SH-SY5Y (cell line): ENCODE measurements at regions not wholly inside any gene's neighbourhood (a gene's known extent, or its start where the extent isn't known, plus 50 kb on each side); places are given as distances from the start of the nearest gene placed in this dataset.

ENCODE experiments used
- GATA2 ChIP-seq: IDR thresholded peaks from 2 replicates; pipeline ENCODE4 v1.6.1; 2011; ENCODE audit warnings: mild to moderate bottlenecking, low read depth, low read length
- GATA3 ChIP-seq: IDR thresholded peaks from 2 replicates; pipeline ENCODE4 v1.6.1; 2011; ENCODE audit warnings: low read depth, mild to moderate bottlenecking, low read length, moderate library complexity

GRCh38 chr2:184413671-184414229, 184.6 kb upstream of the ZNF804A start:
- TF ChIP-seq GATA3 = no peak
- no peak for TF ChIP-seq GATA2
